Ovary (tissue), 7 donors: ENCODE measurements at regions not wholly inside any gene's neighbourhood (a gene's known extent, or its start where the extent isn't known, plus 50 kb on each side); places are given as distances from the start of the nearest gene placed in this dataset.
"Not testable (repeated sequence)": the region's sequence is repeated elsewhere in the genome, so short reads cannot be mapped to it uniquely, and the experiment has no call there.

Experiments
- DNase-seq, 5 donors: peaks; one replicate each; pipeline ENCODE4 v3.0.0-alpha.2; 2019 to 2020
- H3K27ac ChIP-seq, 2 donors: fragments of 200-600 bp; one replicate each; pipeline versions ENCODE4 v1.5.1 to v1.8.0; 2019 to 2022
- H3K27me3 ChIP-seq: fragments of 200-600 bp; one replicate; pipeline ENCODE4 v1.8.0; 2022
- H3K36me3 ChIP-seq: fragments of 200-600 bp; sonication (generic); one replicate; pipeline ENCODE4 v1.5.1; 2019
- H3K4me1 ChIP-seq: one replicate; pipeline ENCODE4 v1.8.1; 2013; ENCODE audit warnings: mild to moderate bottlenecking, moderate library complexity; ENCODE audit not compliant: insufficient read depth
- H3K4me3 ChIP-seq: fragments of 200-600 bp; sonication (generic); one replicate; pipeline ENCODE4 v1.5.1; 2017
- H3K9me3 ChIP-seq, 2 donors: fragments of 200-600 bp in 1 of 2; sonication (generic) in 1 of 2; one replicate each; pipeline versions ENCODE4 v1.5.1 to v1.8.1; 2013 to 2019; ENCODE audit warnings: mild to moderate bottlenecking in 1 of 2, moderate library complexity in 1 of 2
- CTCF ChIP-seq, 3 donors: fragments of 450-650 bp in 2 of 3; fragments of 200-600 bp in 1 of 3; IDR thresholded peaks; one replicate each; pipeline versions ENCODE4 v1.5.1 to v1.8.0; 2016 to 2022; ENCODE audit warnings: antibody characterized with exemption in 3 of 3, mild to moderate bottlenecking in 1 of 3
- EP300 ChIP-seq: sonication (generic); formaldehyde crosslinking; IDR thresholded peaks from one replicate; pipeline ENCODE4 v1.6.1; 2017; ENCODE audit warnings: antibody characterized with exemption
- POLR2A ChIP-seq: fragments of 450-650 bp; IDR thresholded peaks from one replicate; pipeline ENCODE4 v1.6.1; 2017; ENCODE audit warnings: antibody characterized with exemption, mild to moderate bottlenecking, moderate library complexity
- WGBS, 3 donors: extraction: QIAGEN DNeasy Blood & Tissue Kit in 1 of 3; methylation state at CpG; one replicate each; pipeline versions ENCODE4 v1.1.5 to v1.1.7; 2013 to 2017; 5-methylcytosine and 5-hydroxymethylcytosine counted together
- intact Hi-C, 4 donors: fragments of 100-400 bp; cut with DNase I; formaldehyde crosslinking; loops; one replicate each; pipeline versions ENCODE4 v1.11.0 to v1.15.1; 2022 to 2023
- donor health status: DM: no; HTN: no; CAD: no; lungs with moderate emphysema.
- donor health status: DM: no; HTN: no; CAD: no.
- donor health status: Bipolar disorder and iron deficiency.
- donor health status: DM: no; HTN: no; CAD: no.
- donor health status: DM: yes; HTN: yes; CAD: no.

GRCh38 chr11:29159552-29160465 lies 857.0 kb downstream of the KCNA4 start:
- WGBS, 3 donors: 46 to 54% (median 50%) methylated on average over 6 of the region's 6 CpGs
- DNase-seq: peak in 1 of 5 donors; percentile 16
- intact Hi-C loops: no loop called here
- H3K4me3 ChIP-seq: no peak overlapping the region
- no peaks in the 10 kb centered on the region for H3K9me3 ChIP-seq
- H3K36me3 ChIP-seq: no peaks in the 10 kb centered on the region
- TF ChIP-seq EP300 (no peak), POLR2A (no peak), CTCF (IDR thresholded peaks at IDR 0.05) (no peak)
- H3K27ac ChIP-seq: no peak overlapping the region
- H3K27me3 ChIP-seq: no peaks in the 10 kb centered on the region
- H3K4me1 ChIP-seq: no peaks in the 10 kb centered on the region

GRCh38 chr11:29153078-29153477 lies 863.8 kb downstream of the KCNA4 start:
- no peak for DNase-seq
- H3K27me3 ChIP-seq: no peaks in the 10 kb centered on the region
- no peaks in the 10 kb centered on the region for H3K36me3 ChIP-seq
- no peaks in the 10 kb centered on the region for H3K4me1 ChIP-seq
- no peak overlapping the region for H3K27ac ChIP-seq
- no peak for TF ChIP-seq CTCF (IDR thresholded peaks at IDR 0.05)
- TF ChIP-seq POLR2A: no peak
- no peak for TF ChIP-seq EP300
- WGBS, 3 donors: 92 to 100% (median 94%) methylated on average over 1 of the region's 1 CpG
- intact Hi-C loops: no loop called here
- no peaks in the 10 kb centered on the region for H3K9me3 ChIP-seq
- H3K4me3 ChIP-seq: no peak overlapping the region

- intact Hi-C loops, H3K27me3 ChIP-seq, H3K27ac ChIP-seq, H3K4me3 ChIP-seq, H3K9me3 ChIP-seq, DNase-seq, H3K36me3 ChIP-seq, H3K4me1 ChIP-seq: not testable (repeated sequence)
- WGBS, 3 donors: 81 to 100% (median 94%) methylated on average over 1 of the region's 1 CpG
Measured at GRCh38 chr11:29142573-29142972, 874.3 kb downstream of the KCNA4 start.

- no peak for DNase-seq
- TF ChIP-seq CTCF (IDR thresholded peaks at IDR 0.05) (no peak), EP300 (no peak), POLR2A (no peak)
- Histone ChIP-seq H3K27me3 (no peaks in the 10 kb centered on the region), H3K4me1 (no peaks in the 10 kb centered on the region), H3K4me3 (no peak overlapping the region), H3K27ac (no peak overlapping the region), H3K9me3 (no peaks in the 10 kb centered on the region), H3K36me3 (no peaks in the 10 kb centered on the region)
- WGBS, 3 donors: 7 to 12% (median 10%) methylated on average over 1 of the region's 1 CpG
- intact Hi-C loops: no loop called here
Measured at GRCh38 chr11:29135504-29135903, 881.3 kb downstream of the KCNA4 start.

- no peaks in the 10 kb centered on the region for H3K9me3 ChIP-seq
- WGBS, 3 donors: 76 to 92% (median 82%) methylated on average over 1 of the region's 1 CpG
- no peak for DNase-seq
- no peak overlapping the region for H3K27ac ChIP-seq
- no peaks in the 10 kb centered on the region for H3K27me3 ChIP-seq
- TF ChIP-seq CTCF (IDR thresholded peaks at IDR 0.05) (no peak), POLR2A (no peak), EP300 (no peak)
- H3K4me3 ChIP-seq: no peak overlapping the region
- intact Hi-C loops: loop anchor here in 1 of 4 donors (5.0 kb wide), 1 partner anchor 171 kb away; no protein-coding TSS in a partner anchor
- H3K36me3 ChIP-seq: no peaks in the 10 kb centered on the region
- H3K4me1 ChIP-seq: no peaks in the 10 kb centered on the region
Measured at GRCh38 chr11:29131055-29131454, 885.8 kb downstream of the KCNA4 start.
